IMR-90 (cell line): ENCODE measurements at regions not wholly inside any gene's neighbourhood (a gene's known extent, or its start where the extent isn't known, plus 50 kb on each side); places are given as distances from the start of the nearest gene placed in this dataset.

ENCODE experiments used
- ATAC-seq: fragments of 200-7000 bp; cut with Tn5 transposase; 2 replicates; pipeline ENCODE4 v1.9.1; 2020; ENCODE audit warnings: low read depth, mild to moderate bottlenecking, moderate library complexity
- BruUV-seq: library from RNA; stranded (reverse); fragments of 400-500 nt; replicated peaks from 2 replicates; lab custom pipeline; 2021; lab: Mats Ljungman, UMichigan
- CTCF ChIA-PET: fragments of 300-600 bp; formaldehyde crosslinking; extraction: SDS; loops from one replicate; lab custom pipeline; 2021; ENCODE audit warnings: antibody characterized with exemption; lab: Yijun Ruan, JAX
- POLR2A ChIA-PET: fragments of 300-600 bp; sonication (Branson Sonifier 250); formaldehyde crosslinking; loops from one replicate; lab custom pipeline; 2022; ENCODE audit warnings: antibody characterized with exemption; ENCODE audit not compliant: unreplicated experiment; lab: Charles Lee
- DNase-seq: peaks from one replicate; pipeline ENCODE4 v3.0.0; 2013
- H2AFZ ChIP-seq: replicated peaks from 2 replicates; pipeline ENCODE3; 2013; ENCODE audit warnings: low read length, mild to moderate bottlenecking; ENCODE audit not compliant: poor library complexity
- H2AK5ac ChIP-seq: 2 replicates; pipeline ENCODE4 v1.6.1; 2013; ENCODE audit warnings: low read depth, low read length, inconsistent platforms
- H2AK9ac ChIP-seq: replicated peaks from 2 replicates; pipeline ENCODE3; 2013; ENCODE audit warnings: mild to moderate bottlenecking, low read depth, low read length, moderate library complexity; ENCODE audit not compliant: poor library complexity
- H2BK120ac ChIP-seq: 2 replicates; pipeline ENCODE4 v1.6.1; 2013; ENCODE audit warnings: low read depth, low read length, inconsistent platforms
- H2BK15ac ChIP-seq: 3 replicates; pipeline ENCODE4 v1.6.1; 2013; ENCODE audit warnings: low read depth, low read length, inconsistent platforms
- H2BK20ac ChIP-seq: 2 replicates; pipeline ENCODE4 v1.6.1; 2013; ENCODE audit warnings: low read depth, mild to moderate bottlenecking, inconsistent platforms, low read length, moderate library complexity
- H2BK5ac ChIP-seq: 2 replicates; pipeline ENCODE4 v1.6.1; 2013; ENCODE audit warnings: mild to moderate bottlenecking, low read depth, low read length, inconsistent platforms; ENCODE audit not compliant: poor library complexity, severe bottlenecking
- H3K14ac ChIP-seq: replicated peaks from 2 replicates; pipeline ENCODE4 v1.6.1; 2013; ENCODE audit warnings: low read depth, low read length, inconsistent platforms
- H3K18ac ChIP-seq: 2 replicates; pipeline ENCODE4 v1.6.1; 2013; ENCODE audit warnings: low read depth, low read length, control low read depth
- H3K23ac ChIP-seq: 2 replicates; pipeline ENCODE4 v1.6.1; 2013; ENCODE audit warnings: low read depth, low read length, inconsistent platforms
- H3K27ac ChIP-seq: 2 replicates; pipeline ENCODE4 v1.5.1; 2013; ENCODE audit warnings: mild to moderate bottlenecking, control low read depth, low read length; ENCODE audit not compliant: insufficient read depth
- H3K27me3 ChIP-seq: 2 replicates; pipeline ENCODE4 v1.6.1; 2013; ENCODE audit warnings: low read length; ENCODE audit not compliant: control insufficient read depth, insufficient read depth
- H3K36me3 ChIP-seq: 2 replicates; pipeline ENCODE4 v1.6.1; 2013; ENCODE audit warnings: low read length, mixed read lengths; ENCODE audit not compliant: control insufficient read depth, insufficient read depth
- H3K4ac ChIP-seq: 2 replicates; pipeline ENCODE4 v1.6.1; 2013; ENCODE audit warnings: low read depth, low read length, inconsistent platforms
- H3K4me1 ChIP-seq: 2 replicates; pipeline ENCODE4 v1.6.1; 2013; ENCODE audit warnings: low read length, mixed read lengths; ENCODE audit not compliant: control insufficient read depth, insufficient read depth
- H3K4me2 ChIP-seq: 2 replicates; pipeline ENCODE4 v1.6.1; 2013; ENCODE audit warnings: low read depth, mild to moderate bottlenecking, control low read depth, low read length, moderate library complexity
- H3K4me3 ChIP-seq: 2 replicates; pipeline ENCODE4 v1.5.1; 2013; ENCODE audit warnings: low read depth, mild to moderate bottlenecking, control low read depth, low read length, moderate library complexity; ENCODE audit not compliant: insufficient read depth
- H3K56ac ChIP-seq: 2 replicates; pipeline ENCODE4 v1.6.1; 2013; ENCODE audit warnings: low read length, inconsistent platforms; ENCODE audit not compliant: insufficient read depth; ENCODE audit errors: extremely low read depth
- H3K79me1 ChIP-seq, 2 experiments: 2 replicates each; pipeline ENCODE4 v1.6.1; 2013; ENCODE audit warnings: low read length in 2 of 2, inconsistent platforms in 1 of 2, low read depth in 1 of 2
- H3K9ac ChIP-seq: 2 replicates; pipeline ENCODE4 v1.6.1; 2013; ENCODE audit warnings: low read depth, low read length, control low read depth
- H3K9me1 ChIP-seq: 2 replicates; pipeline ENCODE4 v1.6.1; 2013; ENCODE audit warnings: low read length, inconsistent platforms; ENCODE audit not compliant: insufficient read depth
- H3K9me3 ChIP-seq: 2 replicates; pipeline ENCODE4 v1.6.1; 2013; ENCODE audit warnings: low read length; ENCODE audit not compliant: control insufficient read depth, insufficient read depth
- H4K20me1 ChIP-seq: 2 replicates; pipeline ENCODE4 v1.6.1; 2013; ENCODE audit warnings: low read length, inconsistent platforms; ENCODE audit not compliant: insufficient read depth
- H4K5ac ChIP-seq: 2 replicates; pipeline ENCODE4 v1.6.1; 2013; ENCODE audit warnings: mild to moderate bottlenecking, low read depth, low read length, control low read depth
- H4K8ac ChIP-seq, 2 experiments: 2 replicates each; pipeline ENCODE4 v1.6.1; 2013; ENCODE audit warnings: low read depth in 2 of 2, low read length in 2 of 2, control low read depth in 1 of 2, inconsistent platforms in 1 of 2
- H4K91ac ChIP-seq: 2 replicates; pipeline ENCODE4 v1.6.1; 2013; ENCODE audit warnings: low read depth, low read length, inconsistent platforms; ENCODE audit not compliant: insufficient read depth
- BHLHE40 ChIP-seq: fragments of 150-350 bp; IDR thresholded peaks from 2 replicates; pipeline ENCODE4 v1.6.1; 2016; ENCODE audit warnings: mild to moderate bottlenecking, low read depth, low read length
- CEBPB ChIP-seq: IDR thresholded peaks from 2 replicates; pipeline ENCODE4 v1.6.1; 2012; ENCODE audit warnings: low read depth, low read length, improper control_type of control experiment
- CHD1 ChIP-seq: IDR thresholded peaks from 2 replicates; pipeline ENCODE4 v1.6.1; 2012; ENCODE audit warnings: low read depth, low read length, improper control_type of control experiment
- FOS ChIP-seq: fragments of 150-350 bp; IDR thresholded peaks from 2 replicates; pipeline ENCODE4 v1.6.1; 2016; ENCODE audit warnings: low read depth, low read length
- MAFK ChIP-seq: IDR thresholded peaks from 2 replicates; pipeline ENCODE4 v1.6.1; 2012; ENCODE audit warnings: low read depth, low read length, improper control_type of control experiment
- MAZ ChIP-seq: IDR thresholded peaks from 2 replicates; pipeline ENCODE4 v1.6.1; 2012; ENCODE audit warnings: low read depth, mild to moderate bottlenecking, low read length, improper control_type of control experiment, moderate library complexity, borderline replicate concordance
- MXI1 ChIP-seq: IDR thresholded peaks from 2 replicates; pipeline ENCODE4 v1.6.1; 2012; ENCODE audit warnings: low read depth, mild to moderate bottlenecking, low read length, moderate library complexity, borderline replicate concordance
- NFE2L2 ChIP-seq: fragments of 150-350 bp; IDR thresholded peaks from 2 replicates; pipeline ENCODE4 v1.6.1; 2016; ENCODE audit warnings: low read depth, mild to moderate bottlenecking, low read length
- POLR2A ChIP-seq: IDR thresholded peaks from 2 replicates; pipeline ENCODE4 v1.6.1; 2012; ENCODE audit warnings: mild to moderate bottlenecking, low read depth, low read length
- RAD21 ChIP-seq: IDR thresholded peaks from 2 replicates; pipeline ENCODE4 v1.6.1; 2012; ENCODE audit warnings: low read length, improper control_type of control experiment
- RCOR1 ChIP-seq: IDR thresholded peaks from 2 replicates; pipeline ENCODE4 v1.6.1; 2012; ENCODE audit warnings: mild to moderate bottlenecking, low read length, improper control_type of control experiment; ENCODE audit not compliant: insufficient replicate concordance
- RFX5 ChIP-seq: IDR thresholded peaks from 2 replicates; pipeline ENCODE4 v1.8.0; 2012; ENCODE audit warnings: low read depth, mild to moderate bottlenecking, low read length, moderate library complexity
- SMC3 ChIP-seq: fragments of 150-350 bp; IDR thresholded peaks from 2 replicates; pipeline ENCODE4 v1.6.1; 2016; ENCODE audit warnings: low read depth, mild to moderate bottlenecking, antibody characterized with exemption, low read length, moderate library complexity
- USF2 ChIP-seq: fragments of 150-350 bp; IDR thresholded peaks from 2 replicates; pipeline ENCODE4 v1.6.1; 2017; ENCODE audit warnings: mild to moderate bottlenecking, antibody characterized with exemption, low read length, low read depth
- WGBS, 2 experiments: methylation state at CpG; one replicate each; pipeline versions ENCODE4 v1.1.5 to v1.1.7; 2013; ENCODE audit warnings: missing lambda C conversion rate in 2 of 2; ENCODE audit not compliant: insufficient read length in 1 of 2; ENCODE audit errors: extremely low coverage in 2 of 2; 5-methylcytosine and 5-hydroxymethylcytosine counted together
- dilution Hi-C: fragments of 300-500 bp; cut with HindIII; formaldehyde crosslinking; loops from one replicate; pipeline ENCODE4 v1.14.3; 2018; ENCODE audit warnings: low sequenced_read_pairs; ENCODE audit not compliant: unreplicated experiment
- in situ Hi-C: fragments of 300-500 bp; cut with MboI; formaldehyde crosslinking; loops from 3 replicates; pipeline ENCODE4 v1.14.3; 2019; ENCODE audit warnings: low sequenced_read_pairs, inconsistent platforms, mixed read lengths
- intact Hi-C: fragments of 100-400 bp; cut with micrococcal nuclease; formaldehyde crosslinking; loops from 2 replicates; pipeline ENCODE4 v1.10.0; 2022
- TF ChIP-seq, protein P1 (sequence below): conservative IDR thresholded peaks from 2 replicates; pipeline ENCODE4 v1.5.1; 2012; ENCODE audit warnings: mild to moderate bottlenecking, low read depth, low read length, improper control_type of control experiment
- TF ChIP-seq, protein P2 (sequence below): fragments of 150-350 bp; IDR thresholded peaks from 2 replicates; pipeline ENCODE4 v1.6.1; 2016; ENCODE audit warnings: low read depth, mild to moderate bottlenecking, low read length, moderate library complexity, borderline replicate concordance

DNA sequence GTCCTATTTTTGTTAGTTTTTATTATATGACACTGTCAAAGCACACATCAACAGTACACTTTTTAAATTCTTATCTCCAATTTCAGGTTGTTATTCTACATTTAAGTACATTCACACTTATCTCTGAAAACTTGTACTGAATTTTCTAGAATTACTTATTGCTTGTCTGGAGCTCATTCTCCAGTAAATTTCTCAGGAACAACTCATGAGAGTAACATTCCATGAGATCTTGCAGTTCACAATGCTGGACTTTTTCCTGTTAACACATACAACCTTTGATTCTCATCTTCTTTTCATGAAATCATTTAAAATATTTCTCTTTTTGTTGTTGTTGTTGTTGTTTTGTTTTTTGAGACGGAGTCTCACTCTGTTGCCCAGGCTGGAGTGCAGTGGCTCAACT, 320.9 kb upstream of the CAMK1G start:
- no peak overlapping the region for H2AK5ac ChIP-seq
- no peak overlapping the region for H4K5ac ChIP-seq
- no peak overlapping the region for H3K4me2 ChIP-seq
- H2BK15ac ChIP-seq, result no peak overlapping the region
- H3K18ac ChIP-seq, result no peak overlapping the region
- dilution Hi-C loops, result no loop called here
- no peak overlapping the region for H3K56ac ChIP-seq
- H3K4me3 ChIP-seq, result no peak overlapping the region
- no peak overlapping the region for H3K14ac ChIP-seq
- no TSS peak for BruUV-seq
- H3K4me1 ChIP-seq, result no peaks in the 10 kb centered on the region
- no peak overlapping the region for H2AK9ac ChIP-seq
- POLR2A ChIA-PET, result no interaction called here
- no peak overlapping the region for H4K91ac ChIP-seq
- H2AFZ ChIP-seq, result no peak overlapping the region
- no CpG with 5 or more reads among the region's 1 CpG for WGBS, 2 experiments
- H3K27ac ChIP-seq, result no peak overlapping the region
- H3K23ac ChIP-seq, result no peak overlapping the region
- no peak for DNase-seq
- no peak overlapping the region for H2BK5ac ChIP-seq
- H3K9me3 ChIP-seq, result no peaks in the 10 kb centered on the region
- no peak for ATAC-seq
- intact Hi-C loops, result no loop called here
- H4K8ac ChIP-seq, result no peak overlapping the region
- no peaks in the 10 kb centered on the region for H3K79me1 ChIP-seq
- CTCF ChIA-PET, result interaction anchor here (0.6 kb wide), 1 partner anchor 262 kb away, joined by 3 read pairs; no protein-coding TSS in a partner anchor
- no peaks in the 10 kb centered on the region for H3K9me1 ChIP-seq
- no peak overlapping the region for H3K4ac ChIP-seq
- in situ Hi-C loops, result no loop called here
- no peaks in the 10 kb centered on the region for H4K20me1 ChIP-seq
- no peak overlapping the region for H2BK20ac ChIP-seq
- no peak overlapping the region for H3K9ac ChIP-seq
- H3K36me3 ChIP-seq, result no peaks in the 10 kb centered on the region
- TF ChIP-seq RCOR1, result no peak
- TF ChIP-seq BHLHE40, result no peak
- TF ChIP-seq, protein P1, sequence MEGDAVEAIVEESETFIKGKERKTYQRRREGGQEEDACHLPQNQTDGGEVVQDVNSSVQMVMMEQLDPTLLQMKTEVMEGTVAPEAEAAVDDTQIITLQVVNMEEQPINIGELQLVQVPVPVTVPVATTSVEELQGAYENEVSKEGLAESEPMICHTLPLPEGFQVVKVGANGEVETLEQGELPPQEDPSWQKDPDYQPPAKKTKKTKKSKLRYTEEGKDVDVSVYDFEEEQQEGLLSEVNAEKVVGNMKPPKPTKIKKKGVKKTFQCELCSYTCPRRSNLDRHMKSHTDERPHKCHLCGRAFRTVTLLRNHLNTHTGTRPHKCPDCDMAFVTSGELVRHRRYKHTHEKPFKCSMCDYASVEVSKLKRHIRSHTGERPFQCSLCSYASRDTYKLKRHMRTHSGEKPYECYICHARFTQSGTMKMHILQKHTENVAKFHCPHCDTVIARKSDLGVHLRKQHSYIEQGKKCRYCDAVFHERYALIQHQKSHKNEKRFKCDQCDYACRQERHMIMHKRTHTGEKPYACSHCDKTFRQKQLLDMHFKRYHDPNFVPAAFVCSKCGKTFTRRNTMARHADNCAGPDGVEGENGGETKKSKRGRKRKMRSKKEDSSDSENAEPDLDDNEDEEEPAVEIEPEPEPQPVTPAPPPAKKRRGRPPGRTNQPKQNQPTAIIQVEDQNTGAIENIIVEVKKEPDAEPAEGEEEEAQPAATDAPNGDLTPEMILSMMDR, result no peak
- no peak for TF ChIP-seq MAFK
- TF ChIP-seq CEBPB, result no peak
- TF ChIP-seq USF2, result no peak
- TF ChIP-seq POLR2A, result no peak
- TF ChIP-seq RFX5, result no peak
- TF ChIP-seq SMC3, result no peak
- no peak for TF ChIP-seq MAZ
- TF ChIP-seq, protein P2, sequence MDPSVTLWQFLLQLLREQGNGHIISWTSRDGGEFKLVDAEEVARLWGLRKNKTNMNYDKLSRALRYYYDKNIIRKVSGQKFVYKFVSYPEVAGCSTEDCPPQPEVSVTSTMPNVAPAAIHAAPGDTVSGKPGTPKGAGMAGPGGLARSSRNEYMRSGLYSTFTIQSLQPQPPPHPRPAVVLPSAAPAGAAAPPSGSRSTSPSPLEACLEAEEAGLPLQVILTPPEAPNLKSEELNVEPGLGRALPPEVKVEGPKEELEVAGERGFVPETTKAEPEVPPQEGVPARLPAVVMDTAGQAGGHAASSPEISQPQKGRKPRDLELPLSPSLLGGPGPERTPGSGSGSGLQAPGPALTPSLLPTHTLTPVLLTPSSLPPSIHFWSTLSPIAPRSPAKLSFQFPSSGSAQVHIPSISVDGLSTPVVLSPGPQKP, result no peak
- no peak for TF ChIP-seq RAD21
- no peak for TF ChIP-seq MXI1
- no peak for TF ChIP-seq CHD1
- no peak for TF ChIP-seq FOS
- no peak for TF ChIP-seq NFE2L2
- H2BK120ac ChIP-seq, result no peak overlapping the region
- no peaks in the 10 kb centered on the region for H3K27me3 ChIP-seq
